ENCODE measurements at regions not wholly inside any gene's neighbourhood (a gene's known extent, or its start where the extent isn't known, plus 50 kb on each side); places are given as distances from the start of the nearest gene placed in this dataset.
"Not testable (repeated sequence)": the region's sequence is repeated elsewhere in the genome, so short reads cannot be mapped to it uniquely, and the experiment has no call there.

DNA sequence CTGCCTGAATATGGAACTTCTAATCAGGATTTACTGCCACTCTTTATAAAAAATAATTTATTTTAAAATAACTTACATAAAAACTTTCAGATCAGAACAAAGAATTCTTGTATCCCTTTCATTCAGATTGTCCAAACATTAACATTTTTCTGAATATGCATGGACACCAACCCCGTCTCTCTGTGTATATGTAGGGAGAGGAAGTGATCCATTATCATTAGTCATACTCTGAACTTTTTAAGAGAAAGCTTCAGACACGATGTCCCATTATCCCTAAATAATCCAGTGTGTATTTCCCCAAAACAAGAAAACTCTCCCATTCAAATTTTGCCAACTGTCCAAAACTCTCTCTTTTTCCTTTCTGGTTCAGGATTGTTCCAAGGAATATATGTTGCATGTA is 122.3 kb upstream of the CXADR start:
- no peak overlapping the region for H3K4me3 ChIP-seq (replicated peaks; ENCODE audit: low read depth, low read length)
- DNase-seq (ENCODE audit: low read depth): no peak
- TF ChIP-seq, protein P1, sequence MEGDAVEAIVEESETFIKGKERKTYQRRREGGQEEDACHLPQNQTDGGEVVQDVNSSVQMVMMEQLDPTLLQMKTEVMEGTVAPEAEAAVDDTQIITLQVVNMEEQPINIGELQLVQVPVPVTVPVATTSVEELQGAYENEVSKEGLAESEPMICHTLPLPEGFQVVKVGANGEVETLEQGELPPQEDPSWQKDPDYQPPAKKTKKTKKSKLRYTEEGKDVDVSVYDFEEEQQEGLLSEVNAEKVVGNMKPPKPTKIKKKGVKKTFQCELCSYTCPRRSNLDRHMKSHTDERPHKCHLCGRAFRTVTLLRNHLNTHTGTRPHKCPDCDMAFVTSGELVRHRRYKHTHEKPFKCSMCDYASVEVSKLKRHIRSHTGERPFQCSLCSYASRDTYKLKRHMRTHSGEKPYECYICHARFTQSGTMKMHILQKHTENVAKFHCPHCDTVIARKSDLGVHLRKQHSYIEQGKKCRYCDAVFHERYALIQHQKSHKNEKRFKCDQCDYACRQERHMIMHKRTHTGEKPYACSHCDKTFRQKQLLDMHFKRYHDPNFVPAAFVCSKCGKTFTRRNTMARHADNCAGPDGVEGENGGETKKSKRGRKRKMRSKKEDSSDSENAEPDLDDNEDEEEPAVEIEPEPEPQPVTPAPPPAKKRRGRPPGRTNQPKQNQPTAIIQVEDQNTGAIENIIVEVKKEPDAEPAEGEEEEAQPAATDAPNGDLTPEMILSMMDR (IDR thresholded peaks at IDR 0.05; ENCODE audit: low read length, missing control alignments): no peak

- TF ChIP-seq, protein P1 (IDR thresholded peaks at IDR 0.05; ENCODE audit: low read length, missing control alignments): no peak
- no peak for DNase-seq (ENCODE audit: low read depth)
- H3K4me3 ChIP-seq (replicated peaks; ENCODE audit: low read depth, low read length): no peak overlapping the region
These were observed 121.0 kb upstream of the CXADR start for GRCh38 chr21:17391811-17392340.

DNA sequence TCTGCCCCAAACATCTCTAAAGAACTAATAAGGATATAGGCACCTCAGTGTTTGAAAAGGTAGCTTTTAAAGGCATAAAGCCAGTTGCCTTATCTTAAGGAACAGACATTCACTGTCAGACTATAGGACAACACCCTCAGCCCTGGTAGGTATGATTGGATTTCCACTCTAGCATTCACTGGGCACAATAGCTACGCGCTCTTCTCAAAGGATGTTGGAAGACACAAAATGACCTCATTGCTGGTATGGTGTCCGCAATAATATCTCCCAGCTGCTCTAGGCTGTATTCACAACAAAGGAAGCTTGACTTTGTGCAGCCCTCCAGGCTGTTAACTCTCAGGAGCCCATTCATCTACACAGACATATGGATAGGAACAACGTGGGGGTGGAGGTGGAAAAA is 119.4 kb upstream of the CXADR start:
- H3K4me3 ChIP-seq (replicated peaks; ENCODE audit: low read depth, low read length): no peak overlapping the region
- DNase-seq (ENCODE audit: low read depth): no peak
- TF ChIP-seq, protein P1 (IDR thresholded peaks at IDR 0.05; ENCODE audit: low read length, missing control alignments): no peak

- no peak for DNase-seq (ENCODE audit: low read depth)
- TF ChIP-seq, protein P1 (IDR thresholded peaks at IDR 0.05; ENCODE audit: low read length, missing control alignments): no peak
- no peak overlapping the region for H3K4me3 ChIP-seq (replicated peaks; ENCODE audit: low read depth, low read length)
These were observed 115.9 kb upstream of the CXADR start for GRCh38 chr21:17396948-17397347.

DNA sequence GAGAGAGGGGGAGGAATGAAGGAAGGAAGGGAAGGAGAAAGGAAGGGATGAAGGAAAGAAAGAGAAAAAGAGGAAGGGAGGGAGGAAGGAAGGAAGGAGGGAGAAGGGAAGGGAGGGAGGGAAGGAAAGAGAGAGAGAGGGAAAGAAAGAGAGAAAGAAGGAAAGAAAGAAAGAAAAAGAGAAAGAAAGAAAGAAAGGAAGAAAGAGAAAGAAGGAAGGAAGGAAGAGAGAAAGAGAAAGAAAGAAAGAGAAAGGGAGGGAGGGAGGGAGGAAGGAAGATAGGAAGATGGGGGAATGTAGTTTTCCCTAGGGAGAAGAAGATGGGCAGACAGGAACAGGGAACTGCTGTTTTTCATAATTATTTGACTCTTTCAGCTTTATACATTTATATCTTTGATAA is 115.1 kb upstream of the CXADR start:
- no peak overlapping the region for H3K4me3 ChIP-seq (replicated peaks; ENCODE audit: low read depth, low read length)
- TF ChIP-seq, protein P1 (IDR thresholded peaks at IDR 0.05; ENCODE audit: low read length, missing control alignments): no peak
- DNase-seq (ENCODE audit: low read depth): no peak

DNA sequence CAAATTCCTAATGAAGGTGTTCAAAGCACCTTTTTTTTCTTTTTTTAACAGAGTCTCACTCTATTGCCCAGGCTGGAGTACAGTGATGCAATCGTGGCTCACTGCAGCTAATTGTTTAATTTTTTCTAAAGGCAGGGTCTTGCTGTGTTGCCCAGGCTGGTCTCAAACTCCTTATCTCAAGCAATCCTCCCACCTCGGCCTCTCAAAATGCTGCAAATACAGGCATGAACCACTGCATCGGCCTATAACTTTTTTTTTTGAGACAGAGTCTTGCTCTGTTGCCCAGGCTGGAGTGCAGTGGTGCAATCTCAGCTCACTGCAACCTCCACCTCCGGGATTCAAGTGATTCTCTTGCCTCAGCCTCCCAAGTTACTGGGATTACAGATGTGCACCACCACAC is 113.9 kb upstream of the CXADR start:
- DNase-seq (ENCODE audit: low read depth); H3K4me3 ChIP-seq (replicated peaks; ENCODE audit: low read depth, low read length): not testable (repeated sequence)

DNA sequence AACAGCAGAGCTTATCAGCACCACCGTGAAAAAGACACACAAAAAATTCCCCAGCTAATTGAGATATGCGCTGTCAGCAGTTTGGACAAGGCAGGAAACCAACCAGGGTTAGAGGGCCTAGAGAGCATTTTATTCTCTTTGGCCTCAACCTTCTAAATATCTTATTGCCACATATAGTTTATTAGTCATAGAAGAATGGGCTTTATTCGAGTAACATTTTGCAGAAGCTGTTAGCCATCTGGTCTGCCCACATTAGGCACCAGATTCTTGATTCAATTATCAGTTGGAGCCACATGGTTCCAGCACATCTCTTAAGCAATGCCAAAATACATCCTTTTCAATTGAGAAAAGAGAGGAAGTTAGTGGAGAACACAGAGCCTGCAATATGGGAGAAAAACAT is 109.9 kb upstream of the CXADR start:
- peak; percentile 71 for DNase-seq (ENCODE audit: low read depth)
- no peak overlapping the region for H3K4me3 ChIP-seq (replicated peaks; ENCODE audit: low read depth, low read length)
- TF ChIP-seq, protein P1 (IDR thresholded peaks at IDR 0.05; ENCODE audit: low read length, missing control alignments): no peak

All from fibroblast of pulmonary artery (primary cell).